ENCODE measurements at regions not wholly inside any gene's neighbourhood (a gene's known extent, or its start where the extent isn't known, plus 50 kb on each side); places are given as distances from the start of the nearest gene placed in this dataset.

GRCh38 chr16:35197656-35198055, 1738.2 kb downstream of the TP53TG3F start:
- TF ChIP-seq, protein P1, sequence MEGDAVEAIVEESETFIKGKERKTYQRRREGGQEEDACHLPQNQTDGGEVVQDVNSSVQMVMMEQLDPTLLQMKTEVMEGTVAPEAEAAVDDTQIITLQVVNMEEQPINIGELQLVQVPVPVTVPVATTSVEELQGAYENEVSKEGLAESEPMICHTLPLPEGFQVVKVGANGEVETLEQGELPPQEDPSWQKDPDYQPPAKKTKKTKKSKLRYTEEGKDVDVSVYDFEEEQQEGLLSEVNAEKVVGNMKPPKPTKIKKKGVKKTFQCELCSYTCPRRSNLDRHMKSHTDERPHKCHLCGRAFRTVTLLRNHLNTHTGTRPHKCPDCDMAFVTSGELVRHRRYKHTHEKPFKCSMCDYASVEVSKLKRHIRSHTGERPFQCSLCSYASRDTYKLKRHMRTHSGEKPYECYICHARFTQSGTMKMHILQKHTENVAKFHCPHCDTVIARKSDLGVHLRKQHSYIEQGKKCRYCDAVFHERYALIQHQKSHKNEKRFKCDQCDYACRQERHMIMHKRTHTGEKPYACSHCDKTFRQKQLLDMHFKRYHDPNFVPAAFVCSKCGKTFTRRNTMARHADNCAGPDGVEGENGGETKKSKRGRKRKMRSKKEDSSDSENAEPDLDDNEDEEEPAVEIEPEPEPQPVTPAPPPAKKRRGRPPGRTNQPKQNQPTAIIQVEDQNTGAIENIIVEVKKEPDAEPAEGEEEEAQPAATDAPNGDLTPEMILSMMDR (conservative IDR thresholded peaks at IDR 0.05; ENCODE audit: low read depth, low read length): no peak
- no peak for TF ChIP-seq EZH2 (IDR thresholded peaks at IDR 0.05; ENCODE audit: borderline replicate concordance, low read depth, low read length, poor library complexity, severe bottlenecking)
